Endothelial cell of umbilical vein (primary cell): ENCODE measurements at regions not wholly inside any gene's neighbourhood (a gene's known extent, or its start where the extent isn't known, plus 50 kb on each side); places are given as distances from the start of the nearest gene placed in this dataset.

Experiments used
- BruUV-seq: library from RNA; stranded (reverse); fragments of 400-500 nt; replicated peaks from 2 replicates; lab custom pipeline; 2021; lab: Mats Ljungman, UMichigan
- CTCF ChIA-PET: fragments of 300-600, 350-600 bp; sonication (Branson Sonifier 250); formaldehyde crosslinking; loops from one replicate; lab custom pipeline; 2021; ENCODE audit warnings: antibody characterized with exemption, inconsistent platforms; lab: Charles Lee
- POLR2A ChIA-PET: fragments of 300-600, 350-600 bp; sonication (Branson Sonifier 250); formaldehyde crosslinking; loops from one replicate; lab custom pipeline; 2021; ENCODE audit warnings: antibody characterized with exemption, inconsistent platforms; lab: Charles Lee
- DNase-seq: peaks from one replicate; pipeline ENCODE4 v3.0.0-alpha.2; 2011; ENCODE audit warnings: low read depth, low spot score
- FAIRE-seq: peaks from 2 replicates; lab custom pipeline; 2011; peaks lifted over from hg19 to GRCh38; lab: Jason Lieb, UNC
- H2AFZ ChIP-seq: 2 replicates; pipeline ENCODE4 v1.6.0; 2012; ENCODE audit warnings: low read depth, low read length, control low read depth, inconsistent platforms
- H3K27ac ChIP-seq: 2 replicates; pipeline ENCODE4 v1.5.1; 2011; ENCODE audit warnings: low read depth, mild to moderate bottlenecking, control low read depth, low read length, moderate library complexity; ENCODE audit not compliant: insufficient read depth
- H3K27me3 ChIP-seq, 2 experiments: 2 replicates each; pipeline versions ENCODE4 v1.6.0 to v1.6.1; 2011; ENCODE audit warnings: low read length in 2 of 2, mixed read lengths in 1 of 2; ENCODE audit not compliant: control insufficient read depth in 2 of 2, insufficient read depth in 2 of 2
- H3K36me3 ChIP-seq, 2 experiments: 2 replicates in 1 of 2; 3 replicates in 1 of 2; pipeline ENCODE4 v1.5.1; 2011; ENCODE audit warnings: low read length in 2 of 2, mild to moderate bottlenecking in 1 of 2, moderate library complexity in 1 of 2; ENCODE audit not compliant: control insufficient read depth in 2 of 2, insufficient read depth in 2 of 2; ENCODE audit errors: extremely low read depth in 1 of 2
- H3K4me1 ChIP-seq: 3 replicates; pipeline ENCODE4 v1.5.1; 2011; ENCODE audit warnings: mild to moderate bottlenecking, low read length; ENCODE audit not compliant: control insufficient read depth, insufficient read depth; ENCODE audit errors: extremely low read depth
- H3K4me2 ChIP-seq: 2 replicates; pipeline ENCODE4 v1.6.1; 2011; ENCODE audit warnings: low read length, control low read depth, mixed read lengths; ENCODE audit not compliant: insufficient read depth
- H3K4me3 ChIP-seq, 3 experiments: fragments of 200-600 bp in 1 of 3; sonication (generic), shearing (Covaris generic) in 1 of 3; replicated peaks in 1 of 3; 2 replicates each; pipeline ENCODE4 v1.5.1; 2011 to 2016; ENCODE audit warnings: control low read depth in 3 of 3, low read length in 3 of 3, mild to moderate bottlenecking in 2 of 3, inconsistent platforms in 1 of 3, low read depth in 1 of 3, moderate library complexity in 1 of 3; ENCODE audit not compliant: insufficient read depth in 1 of 3
- H3K79me2 ChIP-seq: 2 replicates; pipeline ENCODE4 v1.6.0; 2012; ENCODE audit warnings: low read length, inconsistent platforms; ENCODE audit not compliant: control insufficient read depth, insufficient read depth
- H3K9ac ChIP-seq: replicated peaks from 2 replicates; pipeline ENCODE3; 2011; ENCODE audit warnings: low read length, control low read depth; ENCODE audit not compliant: insufficient read depth; ENCODE audit errors: extremely low read depth
- H3K9me1 ChIP-seq: replicated peaks from 3 replicates; pipeline ENCODE4 v1.6.0; 2011; ENCODE audit warnings: mild to moderate bottlenecking, low read length; ENCODE audit not compliant: control insufficient read depth, insufficient read depth; ENCODE audit errors: extremely low read depth
- H3K9me3 ChIP-seq: replicated peaks from 2 replicates; pipeline ENCODE4 v1.5.1; 2012; ENCODE audit warnings: low read length, inconsistent platforms; ENCODE audit not compliant: control insufficient read depth, insufficient read depth
- H4K20me1 ChIP-seq: replicated peaks from 2 replicates; pipeline ENCODE3; 2011; ENCODE audit warnings: mild to moderate bottlenecking, low read length; ENCODE audit not compliant: control insufficient read depth, insufficient read depth; ENCODE audit errors: extremely low read depth
- EZH2 ChIP-seq: IDR thresholded peaks from 2 replicates; pipeline ENCODE4 v1.6.1; 2012; ENCODE audit warnings: borderline replicate concordance, low read depth, mild to moderate bottlenecking, moderate library complexity, low read length, inconsistent platforms; ENCODE audit not compliant: severe bottlenecking
- FOS ChIP-seq: IDR thresholded peaks from 2 replicates; pipeline ENCODE4 v1.6.1; 2011; ENCODE audit warnings: mild to moderate bottlenecking, low read length, moderate library complexity, borderline replicate concordance; ENCODE audit not compliant: insufficient read depth
- GATA2 ChIP-seq: IDR thresholded peaks from 2 replicates; pipeline ENCODE4 v1.7.0; 2011; ENCODE audit warnings: low read depth, mild to moderate bottlenecking, moderate library complexity, mixed read lengths, low read length; ENCODE audit not compliant: insufficient read length, insufficient read depth
- JUN ChIP-seq: IDR thresholded peaks from 2 replicates; pipeline ENCODE4 v1.6.1; 2011; ENCODE audit warnings: borderline replicate concordance, low read depth; ENCODE audit not compliant: insufficient read length, insufficient read depth
- MYC ChIP-seq: IDR thresholded peaks from one replicate; pipeline ENCODE4 v1.6.1; 2011; ENCODE audit warnings: mild to moderate bottlenecking, low read depth, low read length
- POLR2A ChIP-seq: IDR thresholded peaks from 2 replicates; pipeline ENCODE4 v1.6.1; 2012; ENCODE audit warnings: low read depth, mild to moderate bottlenecking, control low read depth, low read length
- POLR2AphosphoS5 ChIP-seq: IDR thresholded peaks from 2 replicates; pipeline ENCODE4 v1.6.1; 2012; ENCODE audit warnings: low read depth, mild to moderate bottlenecking, control low read depth, low read length, moderate library complexity; ENCODE audit not compliant: insufficient read depth
- dilution Hi-C: fragments of 300-500 bp; cut with MboI; formaldehyde crosslinking; loops from one replicate; pipeline ENCODE4 v1.15.0; 2019; ENCODE audit warnings: low sequenced_read_pairs; ENCODE audit not compliant: extremely low pct_ligation_motif_present
- intact Hi-C: fragments of 100-400 bp; cut with micrococcal nuclease; formaldehyde crosslinking; loops from one replicate; pipeline ENCODE4 v1.10.0; 2022
- TF ChIP-seq, protein P1 (sequence below), 2 donors: IDR thresholded peaks; 1 replicate in 1 of 2; 2 replicates in 1 of 2; pipeline ENCODE4 v1.5.1; 2011; ENCODE audit warnings: low read length in 2 of 2, mild to moderate bottlenecking in 2 of 2, moderate library complexity in 2 of 2, control low read depth in 1 of 2, inconsistent platforms in 1 of 2, low read depth in 1 of 2; ENCODE audit not compliant: insufficient read depth in 1 of 2; ENCODE audit errors: extremely low read depth in 1 of 2
- TF ChIP-seq, protein P2 (sequence below): IDR thresholded peaks from 2 replicates; pipeline ENCODE4 v1.6.1; 2011; ENCODE audit not compliant: insufficient read depth, insufficient read length

DNA sequence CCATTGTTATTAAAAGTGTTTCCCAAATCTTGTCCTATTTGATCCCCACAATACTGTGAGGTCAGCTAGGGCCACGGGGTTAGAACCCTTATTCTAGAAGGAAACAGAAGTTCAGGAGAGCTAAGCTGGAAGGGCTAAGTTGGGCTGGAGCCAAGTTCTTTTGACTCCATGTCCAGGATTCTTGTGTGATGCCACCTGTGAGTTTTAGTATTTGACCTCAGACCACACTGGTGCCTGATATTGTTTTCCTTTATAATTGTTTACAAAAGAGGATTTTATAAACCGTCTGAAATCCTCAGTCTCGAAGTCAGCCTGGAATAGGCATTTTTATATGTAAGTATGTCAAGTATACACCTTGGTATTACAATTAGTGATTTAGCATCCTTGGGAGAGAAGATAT, 332.7 kb downstream of the CBLN1 start:
- BruUV-seq = no TSS peak
- dilution Hi-C loops (no loop called here), intact Hi-C loops (no loop called here)
- no peaks in the 10 kb centered on the region for H3K9me3 ChIP-seq
- ChIA-PET POLR2A (no interaction called here), CTCF (no interaction called here)
- H3K4me2 ChIP-seq = no peak overlapping the region
- H3K4me1 ChIP-seq = no peaks in the 10 kb centered on the region
- no peak overlapping the region for H3K27ac ChIP-seq
- no peak for DNase-seq
- H3K36me3 ChIP-seq = no peaks in the 10 kb centered on the region
- no peak overlapping the region for H3K9ac ChIP-seq
- no peaks in the 10 kb centered on the region for H3K9me1 ChIP-seq
- H3K79me2 ChIP-seq = no peaks in the 10 kb centered on the region
- FAIRE-seq = no peak
- no peak for TF ChIP-seq GATA2
- TF ChIP-seq POLR2A = no peak
- TF ChIP-seq EZH2 = no peak
- TF ChIP-seq, protein P1, sequence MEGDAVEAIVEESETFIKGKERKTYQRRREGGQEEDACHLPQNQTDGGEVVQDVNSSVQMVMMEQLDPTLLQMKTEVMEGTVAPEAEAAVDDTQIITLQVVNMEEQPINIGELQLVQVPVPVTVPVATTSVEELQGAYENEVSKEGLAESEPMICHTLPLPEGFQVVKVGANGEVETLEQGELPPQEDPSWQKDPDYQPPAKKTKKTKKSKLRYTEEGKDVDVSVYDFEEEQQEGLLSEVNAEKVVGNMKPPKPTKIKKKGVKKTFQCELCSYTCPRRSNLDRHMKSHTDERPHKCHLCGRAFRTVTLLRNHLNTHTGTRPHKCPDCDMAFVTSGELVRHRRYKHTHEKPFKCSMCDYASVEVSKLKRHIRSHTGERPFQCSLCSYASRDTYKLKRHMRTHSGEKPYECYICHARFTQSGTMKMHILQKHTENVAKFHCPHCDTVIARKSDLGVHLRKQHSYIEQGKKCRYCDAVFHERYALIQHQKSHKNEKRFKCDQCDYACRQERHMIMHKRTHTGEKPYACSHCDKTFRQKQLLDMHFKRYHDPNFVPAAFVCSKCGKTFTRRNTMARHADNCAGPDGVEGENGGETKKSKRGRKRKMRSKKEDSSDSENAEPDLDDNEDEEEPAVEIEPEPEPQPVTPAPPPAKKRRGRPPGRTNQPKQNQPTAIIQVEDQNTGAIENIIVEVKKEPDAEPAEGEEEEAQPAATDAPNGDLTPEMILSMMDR (IDR thresholded peaks at IDR 0.05; ENCODE audit: extremely low read depth in 1 of 2, insufficient read depth in 1 of 2, low read depth in 1 of 2, low read length in 2 of 2) = no peak
- TF ChIP-seq POLR2AphosphoS5 = no peak
- TF ChIP-seq JUN = no peak
- TF ChIP-seq MYC = no peak
- TF ChIP-seq FOS = no peak
- TF ChIP-seq, protein P2, sequence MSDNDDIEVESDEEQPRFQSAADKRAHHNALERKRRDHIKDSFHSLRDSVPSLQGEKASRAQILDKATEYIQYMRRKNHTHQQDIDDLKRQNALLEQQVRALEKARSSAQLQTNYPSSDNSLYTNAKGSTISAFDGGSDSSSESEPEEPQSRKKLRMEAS = no peak
- H3K4me3 ChIP-seq = no peak overlapping the region
- H3K27me3 ChIP-seq = no peaks in the 10 kb centered on the region
- no peaks in the 10 kb centered on the region for H4K20me1 ChIP-seq
- no peak overlapping the region for H2AFZ ChIP-seq
